AG10803 (cell line): ENCODE measurements at regions not wholly inside any gene's neighbourhood (a gene's known extent, or its start where the extent isn't known, plus 50 kb on each side); places are given as distances from the start of the nearest gene placed in this dataset.

Experiments
- DNase-seq: peaks from one replicate; pipeline ENCODE4 v3.0.0; 2010; ENCODE audit warnings: low read depth
- H3K4me3 ChIP-seq: 2 replicates; pipeline ENCODE4 v1.5.1; 2011; ENCODE audit warnings: mild to moderate bottlenecking, low read length, control low read depth
- TF ChIP-seq, protein P1 (sequence below): conservative IDR thresholded peaks from 2 replicates; pipeline ENCODE4 v1.5.1; 2011; ENCODE audit warnings: mild to moderate bottlenecking, low read length, control low read depth, inconsistent platforms

DNA sequence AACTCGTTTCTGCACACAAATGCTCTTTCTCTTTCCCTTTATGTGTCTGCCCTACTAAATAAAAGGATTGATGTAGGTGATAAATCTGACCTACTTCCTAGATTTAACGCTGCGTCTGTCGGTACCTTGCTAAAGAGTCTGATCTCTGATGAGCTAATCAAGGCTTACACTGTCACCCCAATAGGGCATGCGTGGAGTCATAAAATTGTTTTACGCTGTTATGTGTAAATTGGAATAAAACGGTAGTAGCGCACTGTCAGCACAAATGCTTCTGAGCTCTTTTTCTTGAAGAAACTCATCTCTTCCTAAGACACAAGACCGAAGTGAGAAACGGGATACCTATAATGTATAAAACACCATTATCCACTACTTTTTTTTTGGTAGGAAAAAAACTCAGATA, 2106.3 kb upstream of the WWC1 start:
- no peak overlapping the region for H3K4me3 ChIP-seq
- TF ChIP-seq, protein P1, sequence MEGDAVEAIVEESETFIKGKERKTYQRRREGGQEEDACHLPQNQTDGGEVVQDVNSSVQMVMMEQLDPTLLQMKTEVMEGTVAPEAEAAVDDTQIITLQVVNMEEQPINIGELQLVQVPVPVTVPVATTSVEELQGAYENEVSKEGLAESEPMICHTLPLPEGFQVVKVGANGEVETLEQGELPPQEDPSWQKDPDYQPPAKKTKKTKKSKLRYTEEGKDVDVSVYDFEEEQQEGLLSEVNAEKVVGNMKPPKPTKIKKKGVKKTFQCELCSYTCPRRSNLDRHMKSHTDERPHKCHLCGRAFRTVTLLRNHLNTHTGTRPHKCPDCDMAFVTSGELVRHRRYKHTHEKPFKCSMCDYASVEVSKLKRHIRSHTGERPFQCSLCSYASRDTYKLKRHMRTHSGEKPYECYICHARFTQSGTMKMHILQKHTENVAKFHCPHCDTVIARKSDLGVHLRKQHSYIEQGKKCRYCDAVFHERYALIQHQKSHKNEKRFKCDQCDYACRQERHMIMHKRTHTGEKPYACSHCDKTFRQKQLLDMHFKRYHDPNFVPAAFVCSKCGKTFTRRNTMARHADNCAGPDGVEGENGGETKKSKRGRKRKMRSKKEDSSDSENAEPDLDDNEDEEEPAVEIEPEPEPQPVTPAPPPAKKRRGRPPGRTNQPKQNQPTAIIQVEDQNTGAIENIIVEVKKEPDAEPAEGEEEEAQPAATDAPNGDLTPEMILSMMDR, result no peak
- DNase-seq, result no peak

DNA sequence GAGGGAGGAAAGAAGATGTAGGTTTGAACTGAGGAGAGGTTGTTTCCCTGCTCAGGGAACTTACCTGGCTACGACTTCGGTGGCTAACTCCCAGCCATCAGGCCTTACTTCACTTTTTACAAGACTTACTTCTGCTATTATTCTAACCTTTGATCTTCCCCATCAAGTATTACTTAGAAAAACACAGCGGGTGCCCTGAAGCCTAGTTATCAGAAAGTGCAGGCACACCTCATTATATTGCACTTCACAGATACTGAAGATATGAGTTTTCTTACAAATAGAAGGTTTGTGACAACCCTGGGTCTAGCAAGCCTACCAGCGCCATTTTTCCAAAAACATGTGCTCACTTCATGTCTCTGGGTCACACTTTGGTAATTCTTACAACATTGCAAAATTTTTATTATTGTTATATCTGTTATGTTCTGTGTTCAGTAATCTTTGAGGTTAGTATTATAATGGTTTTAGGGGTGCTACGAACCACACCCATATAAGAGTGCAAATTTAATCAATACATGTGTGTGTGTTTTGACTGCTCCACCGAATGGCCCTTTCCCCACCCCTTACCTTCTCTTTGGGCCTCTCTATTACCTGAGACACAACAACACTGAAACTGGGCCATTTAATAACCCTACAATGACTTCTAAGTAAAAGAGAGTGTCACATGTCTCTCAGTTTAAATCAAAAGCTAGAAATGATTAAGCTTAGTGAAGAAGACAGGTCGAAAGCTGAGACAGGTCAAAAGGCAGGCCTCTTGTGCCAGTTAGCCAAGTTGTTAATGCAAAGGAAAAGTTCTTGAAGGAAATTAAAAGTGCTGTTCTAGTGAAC, 2102.7 kb upstream of the WWC1 start:
- no peak for DNase-seq
- TF ChIP-seq, protein P1, result no peak

DNA sequence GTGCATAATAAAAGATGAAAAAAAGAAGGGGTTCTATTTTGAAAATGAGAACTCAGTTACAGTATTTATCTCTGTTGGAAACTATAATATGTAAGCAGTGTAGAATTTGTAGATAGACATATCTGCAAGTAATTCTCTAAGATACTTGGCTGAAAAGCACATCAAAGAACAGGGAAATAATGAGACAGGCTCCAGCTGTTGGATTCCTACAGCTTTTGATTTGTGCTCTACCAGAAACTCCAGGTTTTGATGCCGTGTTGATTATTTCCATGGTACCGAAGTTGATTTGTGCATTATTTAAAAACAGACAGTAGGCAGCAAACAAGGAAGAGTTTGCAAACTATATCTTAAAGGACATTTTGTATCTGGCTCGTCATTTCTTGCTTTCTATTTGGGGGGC, 2098.7 kb upstream of the WWC1 start:
- no peak for DNase-seq
- H3K4me3 ChIP-seq, result no peak overlapping the region
- TF ChIP-seq, protein P1, result no peak

More for the DNA sequence above, 2102.7 kb upstream of the WWC1 start:
- no peak overlapping the region for H3K4me3 ChIP-seq

DNA sequence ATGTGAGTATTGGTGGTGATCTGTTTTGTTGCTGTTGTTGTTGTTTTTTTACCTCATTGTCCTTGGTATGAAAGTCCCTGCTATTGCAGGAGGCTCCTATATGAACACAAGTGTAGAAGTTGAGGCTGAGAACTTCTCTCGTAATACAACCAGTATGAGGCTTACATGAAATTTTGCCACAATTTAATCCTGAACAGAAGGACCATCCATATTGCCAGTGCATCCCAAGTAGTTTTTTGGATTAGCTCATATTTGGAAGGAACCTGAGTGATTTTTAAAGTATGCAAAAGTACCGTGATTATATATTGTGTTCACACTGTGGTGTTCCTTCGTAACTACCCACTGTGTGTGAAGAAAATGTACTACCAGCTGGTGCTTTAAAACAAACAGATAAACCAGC, 2095.5 kb upstream of the WWC1 start:
- TF ChIP-seq, protein P1, result no peak
- H3K4me3 ChIP-seq, result no peak overlapping the region
- DNase-seq, result no peak

DNA sequence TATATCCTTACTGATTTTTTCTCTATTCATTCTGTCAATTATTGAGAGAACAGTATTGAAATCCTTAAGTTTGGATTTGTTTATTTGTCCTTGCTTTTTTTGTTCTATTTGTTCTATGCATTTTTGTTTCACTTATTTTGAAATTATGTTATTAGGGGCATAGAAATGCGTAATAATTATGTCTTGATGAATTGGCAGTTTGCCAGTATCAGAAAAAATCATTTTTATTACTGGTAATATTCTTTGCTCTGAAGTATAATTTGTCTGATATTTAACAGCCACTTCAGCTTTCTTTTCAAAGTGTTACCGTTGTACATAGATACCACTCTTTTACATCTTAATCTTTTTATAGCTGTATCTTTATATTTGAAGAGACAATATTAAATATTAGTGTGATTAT, 2090.9 kb upstream of the WWC1 start:
- no peak for DNase-seq
- H3K4me3 ChIP-seq, result no peak overlapping the region

DNA sequence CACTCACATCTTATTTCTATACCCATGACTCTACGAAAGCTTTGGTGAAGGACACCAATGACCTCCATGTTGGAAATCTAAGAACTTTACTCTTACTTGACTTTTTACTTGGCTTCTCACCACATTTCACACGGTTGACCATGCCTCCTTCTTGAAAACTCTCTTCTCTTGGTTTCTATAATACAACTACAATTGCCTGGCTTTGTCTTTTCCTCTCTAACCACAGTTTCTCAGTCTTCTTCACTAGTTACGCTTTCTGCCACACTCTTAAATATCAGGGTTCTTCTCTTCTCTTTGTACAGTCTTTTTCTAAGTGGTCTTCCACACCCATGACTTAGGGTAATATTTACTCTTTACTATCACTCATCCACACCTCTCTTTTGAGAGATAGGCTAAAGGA, 2079.8 kb upstream of the WWC1 start:
- H3K4me3 ChIP-seq, result no peak overlapping the region
- DNase-seq, result no peak
- TF ChIP-seq, protein P1, result no peak

More for the DNA sequence above, 2090.9 kb upstream of the WWC1 start:
- TF ChIP-seq, protein P1, result no peak

DNA sequence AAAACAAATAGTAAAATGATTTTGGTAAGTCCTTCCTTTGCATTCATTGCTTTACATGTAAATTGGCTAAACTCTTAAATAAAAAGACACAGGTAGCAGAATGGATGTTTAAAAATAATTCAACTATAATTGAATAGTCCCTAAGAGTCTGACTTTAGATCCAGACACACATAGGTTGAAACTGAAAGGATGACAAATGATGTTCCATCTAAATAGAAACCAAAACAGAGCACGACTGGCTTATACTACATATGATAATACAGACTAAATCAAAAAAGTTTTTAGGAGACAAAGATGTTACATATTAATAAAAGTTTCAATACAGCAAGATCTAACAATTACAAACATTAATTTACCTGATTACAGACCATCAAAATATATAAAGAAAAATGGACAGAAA, 2055.1 kb upstream of the WWC1 start:
- DNase-seq, result no peak

More for the DNA sequence above, 2055.1 kb upstream of the WWC1 start:
- TF ChIP-seq, protein P1, result no peak
- no peak overlapping the region for H3K4me3 ChIP-seq
